ENCODE measurements at regions not wholly inside any gene's neighbourhood (a gene's known extent, or its start where the extent isn't known, plus 50 kb on each side); places are given as distances from the start of the nearest gene placed in this dataset.
"Not testable (repeated sequence)": the region's sequence is repeated elsewhere in the genome, so short reads cannot be mapped to it uniquely, and the experiment has no call there.

DNA sequence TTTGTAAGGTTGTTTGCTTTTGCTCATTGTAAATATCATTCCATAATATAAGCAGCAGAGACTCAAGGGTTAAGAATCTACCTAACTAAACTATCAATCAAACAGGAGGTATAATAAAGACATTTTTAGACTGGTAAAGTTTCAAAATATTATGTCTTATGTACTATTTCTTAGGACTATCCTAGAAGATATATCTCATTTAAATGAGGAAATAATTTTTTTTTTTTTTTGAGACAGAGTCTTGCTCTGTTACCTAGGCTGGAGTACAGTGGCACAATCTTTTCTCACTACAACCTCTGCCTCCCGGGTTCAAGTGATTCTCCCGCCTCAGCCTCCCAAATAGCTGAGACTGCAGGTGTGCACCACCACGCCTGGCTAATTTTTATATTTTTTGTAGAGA, 80.9 kb upstream of the PARD3 start:
- no peak overlapping the region for H3K4me3 ChIP-seq (ENCODE audit: low read length)
- no peak for DNase-seq (ENCODE audit: low read depth)
- no peak for TF ChIP-seq CTCF (conservative IDR thresholded peaks at IDR 0.05; ENCODE audit: low read depth, low read length)

DNA sequence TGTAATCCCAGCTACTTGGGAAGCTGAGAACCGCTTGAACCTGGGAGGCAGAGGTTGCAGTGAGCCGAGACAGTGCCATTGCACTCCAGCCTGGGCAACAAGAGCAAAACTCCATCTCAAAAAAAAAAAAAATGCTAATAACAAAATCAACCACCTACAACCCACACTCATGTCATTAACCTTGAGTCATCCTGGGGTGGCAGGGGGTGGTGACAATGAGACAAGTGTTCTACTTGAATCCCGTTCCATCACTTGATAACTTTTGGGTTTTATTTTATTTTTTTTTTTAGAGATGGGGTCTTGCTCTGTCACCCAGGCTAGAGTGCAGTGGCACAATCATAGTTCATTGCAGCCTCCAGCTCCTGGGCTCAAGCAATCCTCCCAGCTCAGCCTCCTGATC, 80.0 kb upstream of the PARD3 start:
- H3K4me3 ChIP-seq (ENCODE audit: low read length); DNase-seq (ENCODE audit: low read depth): not testable (repeated sequence)

DNA sequence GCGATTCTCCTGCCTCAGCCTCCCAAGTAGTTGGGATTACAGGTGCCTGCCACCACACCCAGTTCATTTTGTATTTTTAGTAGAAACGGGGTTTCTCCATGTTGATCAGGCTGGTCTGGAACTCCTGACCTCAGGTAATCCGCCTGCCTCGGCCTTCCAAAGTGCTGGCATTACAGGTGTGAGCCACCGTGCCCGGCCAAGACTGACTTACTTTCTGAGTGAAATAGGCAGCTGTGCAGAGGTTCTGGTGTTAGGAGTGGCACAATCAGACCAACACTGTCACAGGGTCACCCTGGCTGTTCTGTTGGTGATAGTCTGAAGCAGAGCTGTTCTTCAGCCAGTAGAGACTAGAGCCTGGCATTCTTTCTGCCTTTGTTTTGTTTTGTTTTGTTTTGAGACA, 77.4 kb upstream of the PARD3 start:
- H3K4me3 ChIP-seq (ENCODE audit: low read length); DNase-seq (ENCODE audit: low read depth): not testable (repeated sequence)

GRCh38 chr10:34890939-34891338, 75.8 kb upstream of the PARD3 start:
- no peak for DNase-seq (ENCODE audit: low read depth)
- no peak overlapping the region for H3K4me3 ChIP-seq (ENCODE audit: low read length)
- no peak for TF ChIP-seq CTCF (conservative IDR thresholded peaks at IDR 0.05; ENCODE audit: low read depth, low read length)

DNA sequence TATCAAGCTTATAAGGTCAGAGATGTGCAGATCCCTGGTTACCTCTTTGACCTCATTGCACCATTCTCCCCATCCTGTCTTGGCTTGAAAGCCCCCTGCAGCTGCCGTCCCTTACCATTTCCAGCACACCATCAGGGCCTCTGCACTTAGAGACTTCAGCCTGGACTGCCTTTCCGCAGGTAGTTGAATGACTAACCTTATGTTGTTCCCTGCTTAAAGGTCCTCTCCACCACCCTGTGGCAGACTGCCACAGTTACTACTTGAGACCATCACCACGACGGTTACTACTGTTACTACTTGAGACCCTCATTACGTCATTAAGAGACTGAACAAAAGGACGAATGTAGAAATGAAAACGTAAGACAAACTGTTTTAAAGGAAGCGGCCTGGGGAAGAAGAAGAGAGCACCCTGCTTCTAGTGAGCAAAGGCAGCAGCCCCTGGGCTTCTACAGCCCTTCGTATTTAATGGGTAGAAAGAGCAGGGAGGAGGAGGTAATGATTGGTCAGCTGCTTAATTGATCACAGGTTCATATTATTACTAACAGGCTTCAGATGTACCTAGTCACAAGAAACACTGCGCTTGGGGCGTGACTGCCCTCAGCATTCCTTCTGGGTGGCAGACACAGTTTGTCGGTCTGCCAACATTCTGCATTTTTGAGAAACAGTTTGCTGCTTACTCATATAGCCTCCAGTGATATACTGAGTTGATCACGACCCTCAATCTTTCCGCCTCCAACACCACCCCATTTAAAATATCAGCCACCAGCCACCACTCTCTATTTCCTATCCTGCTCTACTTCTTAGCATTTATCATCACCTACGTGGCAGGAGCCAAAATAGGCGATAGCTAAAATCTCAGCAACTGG, 74.1 kb upstream of the PARD3 start:
- DNase-seq (ENCODE audit: low read depth), result peak; percentile 50
- H3K4me3 ChIP-seq (ENCODE audit: low read length), result no peak overlapping the region
- no peak for TF ChIP-seq CTCF (conservative IDR thresholded peaks at IDR 0.05; ENCODE audit: low read depth, low read length)

DNA sequence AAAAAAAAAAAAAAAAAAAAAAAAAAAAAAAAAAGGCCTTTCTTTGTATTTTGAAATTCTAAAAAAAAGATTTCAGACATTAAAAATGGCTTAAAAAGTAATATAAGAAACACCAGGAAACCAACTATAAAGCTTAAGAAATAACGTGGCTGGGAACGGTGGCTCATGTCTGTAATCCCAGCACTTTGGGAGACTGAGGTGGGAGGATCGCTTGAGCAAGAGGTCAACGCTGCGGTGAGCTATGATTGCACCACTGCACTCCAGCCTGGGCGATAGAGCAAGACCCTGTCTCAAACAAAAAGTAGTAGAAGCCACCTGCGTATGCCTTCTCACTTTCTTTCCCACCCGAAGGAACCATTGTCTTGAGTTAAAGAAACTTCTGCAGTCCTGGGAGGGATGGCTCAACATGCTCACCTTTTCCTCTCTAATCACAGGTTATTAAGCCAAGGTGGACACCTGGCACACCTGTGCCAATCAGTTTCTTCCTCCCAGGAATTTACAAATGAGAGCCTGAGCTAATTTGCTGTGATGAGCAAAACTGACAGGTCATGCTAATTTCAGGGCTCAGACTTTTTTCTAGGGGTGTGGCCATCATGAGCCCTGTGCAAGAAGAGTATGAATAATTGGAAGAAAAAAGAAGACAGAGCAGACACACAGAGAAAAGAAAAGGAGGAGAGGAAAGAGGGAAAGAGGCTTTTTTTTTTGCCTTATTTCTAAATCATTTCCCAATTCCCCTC, 72.0 kb upstream of the PARD3 start:
- no peak for TF ChIP-seq CTCF (conservative IDR thresholded peaks at IDR 0.05; ENCODE audit: low read depth, low read length)
- no peak for DNase-seq (ENCODE audit: low read depth)
- H3K4me3 ChIP-seq (ENCODE audit: low read length), result no peak overlapping the region

DNA sequence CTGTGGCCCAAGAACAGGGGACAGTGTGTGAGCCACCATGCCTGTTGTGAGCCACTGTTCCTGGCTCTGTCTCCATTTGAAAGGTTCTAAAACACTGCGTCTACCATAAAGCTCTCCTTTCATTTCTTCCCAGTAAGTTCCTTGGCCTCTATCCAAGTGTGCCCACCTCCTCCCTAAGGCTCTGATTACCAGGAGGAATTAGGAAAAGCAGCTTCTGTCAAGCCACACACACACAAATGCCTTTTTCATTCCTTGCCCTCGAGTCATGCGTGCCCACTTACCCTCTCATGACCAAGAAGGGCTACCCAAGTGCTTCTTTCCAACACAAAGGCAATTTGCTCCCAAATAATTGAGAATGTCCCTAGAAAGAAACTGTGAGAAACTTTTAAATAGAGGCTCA, 70.8 kb upstream of the PARD3 start:
- no peak overlapping the region for H3K4me3 ChIP-seq (ENCODE audit: low read length)
- TF ChIP-seq CTCF (conservative IDR thresholded peaks at IDR 0.05; ENCODE audit: low read depth, low read length), result no peak
- DNase-seq (ENCODE audit: low read depth), result peak; percentile 54

DNA sequence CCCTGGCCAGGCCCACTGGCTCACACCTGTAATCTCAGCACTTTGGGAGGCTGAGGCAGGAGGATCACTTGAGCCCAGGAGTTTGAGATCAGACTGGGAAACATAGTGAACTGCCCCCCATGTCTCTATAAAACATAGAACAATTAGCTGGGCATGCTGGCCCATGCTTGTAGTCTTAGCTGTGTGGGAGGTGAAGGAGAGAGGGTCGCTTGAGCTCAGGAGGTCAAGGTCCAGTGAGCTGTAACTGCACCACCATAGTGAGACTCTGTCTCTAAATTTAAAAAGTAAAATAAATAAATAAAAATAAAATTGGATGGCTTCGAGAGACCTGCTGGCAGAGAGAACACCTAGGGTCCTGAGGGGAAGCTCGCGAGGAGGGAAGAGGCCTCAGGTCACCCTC, 69.9 kb upstream of the PARD3 start:
- no peak for DNase-seq (ENCODE audit: low read depth)
- no peak for TF ChIP-seq CTCF (conservative IDR thresholded peaks at IDR 0.05; ENCODE audit: low read depth, low read length)

More for the DNA sequence above, 69.9 kb upstream of the PARD3 start:
- H3K4me3 ChIP-seq (ENCODE audit: low read length), result no peak overlapping the region
